ENCODE measurements at regions not wholly inside any gene's neighbourhood (a gene's known extent, or its start where the extent isn't known, plus 50 kb on each side); places are given as distances from the start of the nearest gene placed in this dataset.

GRCh38 chr3:103785017-103785416, 1350.2 kb downstream of the ZPLD1 start:
- no peak for TF ChIP-seq POLR2AphosphoS5 (IDR thresholded peaks at IDR 0.05; ENCODE audit: low read depth, low read length)
- TF ChIP-seq TCF7L2 (IDR thresholded peaks at IDR 0.05; ENCODE audit: low read depth, low read length) = no peak
- no peak for TF ChIP-seq CTCF (IDR thresholded peaks at IDR 0.05)
- no peak for TF ChIP-seq REST (IDR thresholded peaks at IDR 0.05; ENCODE audit: insufficient read depth in 1 of 2, low read depth in 2 of 2, low read length in 1 of 2)
